H1 (cell line): ENCODE measurements at regions not wholly inside any gene's neighbourhood (a gene's known extent, or its start where the extent isn't known, plus 50 kb on each side); places are given as distances from the start of the nearest gene placed in this dataset.

ENCODE experiments used
- CTCF ChIA-PET: fragments of 300-600 bp; sonication (Branson Sonifier 250); formaldehyde crosslinking; loops from one replicate; lab custom pipeline; 2021; ENCODE audit not compliant: partially characterized antibody; lab: Charles Lee
- POLR2A ChIA-PET: fragments of 300-600 bp; sonication (Branson Sonifier 250); formaldehyde crosslinking; loops from one replicate; lab custom pipeline; 2021; ENCODE audit warnings: inconsistent platforms; ENCODE audit not compliant: partially characterized antibody; lab: Charles Lee
- DNase-seq, 2 experiments: peaks; one replicate each; pipeline versions ENCODE4 v3.0.0 to v3.0.0-alpha.2; 2010 to 2022; ENCODE audit warnings: low spot score in 2 of 2, low read depth in 1 of 2, mixed read lengths in 1 of 2
- FAIRE-seq: peaks from 2 replicates; lab custom pipeline; 2011; peaks lifted over from hg19 to GRCh38; lab: Jason Lieb, UNC
- H2AFZ ChIP-seq: 2 replicates; pipeline ENCODE4 v1.8.1; 2012; ENCODE audit warnings: low read length, inconsistent platforms
- H2AK5ac ChIP-seq: 2 replicates; pipeline ENCODE4 v1.6.1; 2013; ENCODE audit warnings: low read depth, low read length
- H2BK120ac ChIP-seq: replicated peaks from 2 replicates; pipeline ENCODE3; 2013; ENCODE audit warnings: low read depth, low read length, inconsistent platforms
- H2BK12ac ChIP-seq: 2 replicates; pipeline ENCODE4 v1.6.1; 2013; ENCODE audit warnings: low read depth, low read length
- H2BK15ac ChIP-seq: 2 replicates; pipeline ENCODE4 v1.6.1; 2013; ENCODE audit warnings: low read length
- H2BK20ac ChIP-seq: 2 replicates; pipeline ENCODE4 v1.6.1; 2013; ENCODE audit warnings: low read length
- H2BK5ac ChIP-seq: 2 replicates; pipeline ENCODE4 v1.6.1; 2013; ENCODE audit warnings: low read depth, low read length
- H3K14ac ChIP-seq: 2 replicates; pipeline ENCODE4 v1.6.1; 2013; ENCODE audit warnings: inconsistent platforms; ENCODE audit not compliant: insufficient read length
- H3K18ac ChIP-seq: 2 replicates; pipeline ENCODE4 v1.6.1; 2013; ENCODE audit warnings: low read length; ENCODE audit errors: extremely low read depth
- H3K23ac ChIP-seq: 2 replicates; pipeline ENCODE4 v1.6.1; 2013; ENCODE audit warnings: inconsistent platforms; ENCODE audit not compliant: insufficient read length
- H3K23me2 ChIP-seq: 2 replicates; pipeline ENCODE4 v1.6.1; 2013; ENCODE audit warnings: low read depth, low read length
- H3K27ac ChIP-seq: 2 replicates; pipeline ENCODE4 v1.6.1; 2011; ENCODE audit warnings: low read depth, low read length, inconsistent platforms
- H3K27me3 ChIP-seq, 4 experiments: replicated peaks in 1 of 4; 1 replicate in 1 of 4; 2 replicates in 3 of 4; pipeline versions ENCODE4 v1.6.1 to v1.8.1; 2011 to 2013; ENCODE audit warnings: low read length in 3 of 4, mild to moderate bottlenecking in 3 of 4, inconsistent platforms in 2 of 4, mixed read lengths in 2 of 4, moderate library complexity in 1 of 4; ENCODE audit not compliant: control insufficient read depth in 3 of 4, insufficient read depth in 3 of 4; ENCODE audit errors: extremely low read depth in 1 of 4
- H3K36me3 ChIP-seq, 4 experiments: 2 replicates each; pipeline versions ENCODE4 v1.6.1 to v1.8.1; 2011 to 2013; ENCODE audit warnings: mild to moderate bottlenecking in 4 of 4, low read length in 3 of 4, moderate library complexity in 2 of 4, control low read depth in 1 of 4, inconsistent platforms in 1 of 4; ENCODE audit not compliant: insufficient read depth in 4 of 4, control insufficient read depth in 2 of 4
- H3K4ac ChIP-seq: replicated peaks from 2 replicates; pipeline ENCODE3; 2013; ENCODE audit warnings: low read length, low read depth, mixed read lengths, inconsistent platforms; ENCODE audit not compliant: insufficient read length
- H3K4me1 ChIP-seq, 4 experiments: replicated peaks in 1 of 4; 1 replicate in 1 of 4; 2 replicates in 3 of 4; pipeline versions ENCODE4 v1.6.1 to v1.8.1; 2011 to 2013; ENCODE audit warnings: low read length in 3 of 4, inconsistent platforms in 2 of 4, mixed read lengths in 1 of 4; ENCODE audit not compliant: insufficient read depth in 4 of 4, control insufficient read depth in 3 of 4
- H3K4me2 ChIP-seq, 2 experiments: 2 replicates each; pipeline versions ENCODE4 v1.6.1 to v1.8.1; 2011 to 2013; ENCODE audit warnings: low read depth in 2 of 2, low read length in 2 of 2, control low read depth in 1 of 2, inconsistent platforms in 1 of 2, mild to moderate bottlenecking in 1 of 2; ENCODE audit not compliant: insufficient read depth in 1 of 2
- H3K4me3 ChIP-seq, 4 experiments: fragments of 200-600, 300-600 bp in 1 of 4; sonication (generic), shearing (Covaris generic), sonication (Bioruptor Twin) in 1 of 4; 2 replicates each; pipeline versions ENCODE4 v1.5.1 to v1.8.1; 2011 to 2016; ENCODE audit warnings: low read length in 4 of 4, low read depth in 3 of 4, control low read depth in 2 of 4, inconsistent platforms in 2 of 4, mild to moderate bottlenecking in 2 of 4, mixed read lengths in 1 of 4, moderate library complexity in 1 of 4; ENCODE audit not compliant: insufficient read depth in 2 of 4; ENCODE audit errors: extremely low read depth in 1 of 4
- H3K56ac ChIP-seq: replicated peaks from 2 replicates; pipeline ENCODE3; 2013; ENCODE audit warnings: low read depth, mild to moderate bottlenecking, mixed read lengths, low read length, inconsistent platforms; ENCODE audit not compliant: insufficient read length
- H3K79me1 ChIP-seq: 2 replicates; pipeline ENCODE4 v1.6.1; 2013; ENCODE audit warnings: low read depth, low read length, control low read depth
- H3K79me2 ChIP-seq, 2 experiments: 2 replicates each; pipeline versions ENCODE4 v1.6.1 to v1.8.1; 2012 to 2013; ENCODE audit warnings: low read length in 2 of 2, mild to moderate bottlenecking in 2 of 2, inconsistent platforms in 1 of 2; ENCODE audit not compliant: insufficient read depth in 2 of 2, control insufficient read depth in 1 of 2
- H3K9ac ChIP-seq, 4 experiments: replicated peaks in 1 of 4; 1 replicate in 1 of 4; 2 replicates in 3 of 4; pipeline versions ENCODE4 v1.6.1 to v1.8.1; 2011 to 2013; ENCODE audit warnings: low read depth in 3 of 4, low read length in 3 of 4, control low read depth in 2 of 4, mild to moderate bottlenecking in 2 of 4, moderate library complexity in 2 of 4, inconsistent platforms in 1 of 4; ENCODE audit errors: extremely low read depth in 1 of 4
- H3K9me3 ChIP-seq, 2 experiments: 2 replicates each; pipeline versions ENCODE4 v1.6.1 to v1.8.1; 2012 to 2013; ENCODE audit warnings: mild to moderate bottlenecking in 2 of 2, moderate library complexity in 2 of 2, control low read depth in 1 of 2, inconsistent platforms in 1 of 2, low read depth in 1 of 2, low read length in 1 of 2, mixed read lengths in 1 of 2; ENCODE audit not compliant: insufficient read depth in 2 of 2
- H4K20me1 ChIP-seq, 2 experiments: replicated peaks in 1 of 2; 2 replicates each; pipeline versions ENCODE3 to v1.8.1; 2011 to 2013; ENCODE audit warnings: inconsistent platforms in 2 of 2, low read length in 2 of 2, mild to moderate bottlenecking in 1 of 2; ENCODE audit not compliant: insufficient read depth in 2 of 2, control insufficient read depth in 1 of 2
- H4K5ac ChIP-seq: 2 replicates; pipeline ENCODE4 v1.6.1; 2013; ENCODE audit warnings: low read length, low read depth, mixed read lengths, inconsistent platforms; ENCODE audit not compliant: insufficient read length
- H4K8ac ChIP-seq: 2 replicates; pipeline ENCODE4 v1.8.0; 2013; ENCODE audit warnings: mild to moderate bottlenecking, moderate library complexity, low read length, inconsistent platforms; ENCODE audit not compliant: insufficient read depth; ENCODE audit errors: extremely low read depth
- H4K91ac ChIP-seq: replicated peaks from 2 replicates; pipeline ENCODE3; 2013; ENCODE audit warnings: low read length, mixed read lengths, inconsistent platforms; ENCODE audit not compliant: insufficient read length
- JUND ChIP-seq: IDR thresholded peaks from 2 replicates; pipeline ENCODE4 v1.6.1; 2011; ENCODE audit warnings: mild to moderate bottlenecking, improper control_type of control experiment, low read length
- SIRT6 ChIP-seq: IDR thresholded peaks from one replicate; pipeline ENCODE4 v1.7.1; 2012; ENCODE audit warnings: low read length, inconsistent platforms
- SRF ChIP-seq: IDR thresholded peaks from 2 replicates; pipeline ENCODE4 v1.6.1; 2011; ENCODE audit warnings: mild to moderate bottlenecking, low read depth, low read length, moderate library complexity
- WGBS, 2 experiments: shearing (Covaris generic) in 1 of 2; methylation state at CpG; one replicate each; pipeline versions ENCODE4 v1.1.6 to v1.1.7; 2013 to 2015; ENCODE audit warnings: low lambda C conversion rate in 2 of 2, mixed read lengths in 2 of 2, inconsistent platforms in 1 of 2, low coverage in 1 of 2, missing lambda C conversion rate in 1 of 2; ENCODE audit not compliant: insufficient replicate concordance in 2 of 2, insufficient coverage in 1 of 2, insufficient read length in 1 of 2; ENCODE audit errors: extremely low coverage in 1 of 2, missing lambda C conversion rate in 1 of 2; 5-methylcytosine and 5-hydroxymethylcytosine counted together

- Histone ChIP-seq H3K9me3 (no peaks in the 10 kb centered on the region), H4K8ac (no peak overlapping the region), H3K36me3 (0 out of 8 replicates have a peak, but pooled peaks cover 0 to 4% (median 0%) of the 10 kb centered on the region in 4 experiments), H2BK15ac (no peak overlapping the region), H3K4me2 (no peak overlapping the region), H3K14ac (no peak overlapping the region), H2AK5ac (no peak overlapping the region), H3K27ac (no peak overlapping the region), H3K4me1 (peaks cover 3 to 14% (median 7%) of the 10 kb centered on the region in 4 experiments; a peak in 6 of 7 replicates), H3K18ac (no peak overlapping the region), H3K56ac (no peak overlapping the region), H3K23ac (no peak overlapping the region), H2BK120ac (no peak overlapping the region), H3K79me2 (no peaks in the 10 kb centered on the region), H4K5ac (no peak overlapping the region), H3K27me3 (no peaks in the 10 kb centered on the region), H4K91ac (no peak overlapping the region), H2AFZ (no peak overlapping the region), H3K9ac (no peak overlapping the region), H3K4me3 (no peak overlapping the region), H2BK12ac (no peak overlapping the region), H3K4ac (no peak overlapping the region), H2BK5ac (peak overlapping the region; percentile 52; the same call in 1 of the 2 replicates), H3K79me1 (no peaks in the 10 kb centered on the region; the same call in 1 of the 2 replicates), H2BK20ac (no peak overlapping the region), H3K23me2 (no peaks in the 10 kb centered on the region), H4K20me1 (no peaks in the 10 kb centered on the region)
- DNase-seq (no peak), FAIRE-seq (no peak)
- ChIA-PET POLR2A (interaction anchor here (1.4 to 1.5 kb wide), 2 partner anchors 11 to 19 kb away, joined by 3 to 4 read pairs; no protein-coding TSS in a partner anchor), CTCF (interaction anchor here (0.5 to 8.4 kb wide), 13 partner anchors 9 to 193 kb away, joined by 3 to 120 read pairs (median 14); no protein-coding TSS in a partner anchor)
- no peak for TF ChIP-seq SIRT6
- TF ChIP-seq JUND, result peak; percentile 70; the same call in 1 of the 2 replicates
- TF ChIP-seq SRF, result no peak
- 87% methylated on average over 13 of the region's 14 CpGs; no CpG with 5 or more reads in 1 of the 2 experiments for WGBS, 2 experiments
Measured at GRCh38 chr7:130894146-130894908, 160.3 kb upstream of the KLF14 start.
